A549 (cell line): ENCODE measurements at regions not wholly inside any gene's neighbourhood (a gene's known extent, or its start where the extent isn't known, plus 50 kb on each side); places are given as distances from the start of the nearest gene placed in this dataset.

Experiments used
- ATAC-seq, 2 experiments: fragments of 200-7000 bp in 1 of 2; fragments of >200 bp in 1 of 2; cut with Nextera tagmentation in 1 of 2; cut with Tn5 transposase in 1 of 2; 3 replicates each; pipeline versions ENCODE4 v1.8.0 to v1.9.1; 2018 to 2020; ENCODE audit warnings: mild to moderate bottlenecking in 1 of 2, moderate library complexity in 1 of 2
- CTCF ChIA-PET: fragments of 300-600 bp; sonication (Branson Sonifier 250); formaldehyde crosslinking; extraction: SDS; loops from one replicate; lab custom pipeline; 2021; ENCODE audit warnings: antibody characterized with exemption, inconsistent platforms; lab: Yijun Ruan, JAX
- POLR2A ChIA-PET: fragments of 350-600 bp; formaldehyde crosslinking; extraction: SDS; loops from one replicate; lab custom pipeline; 2021; ENCODE audit warnings: antibody characterized with exemption, inconsistent platforms; lab: Yijun Ruan, JAX
- DNase-seq, 2 experiments: peaks; one replicate each; pipeline versions ENCODE4 v3.0.0 to v3.0.0-alpha.2; 2011 to 2016; ENCODE audit warnings: low read depth in 1 of 2, low spot score in 1 of 2
- FAIRE-seq: peaks from 2 replicates; lab custom pipeline; 2011; peaks lifted over from hg19 to GRCh38; lab: Jason Lieb, UNC
- H3K27ac ChIP-seq, 2 experiments: fragments of >200 bp; sonication (Bioruptor Twin); formaldehyde crosslinking; 3 replicates each; pipeline ENCODE4 v1.5.1; 2016 to 2017
- H3K4me1 ChIP-seq: fragments of >200 bp; sonication (Bioruptor Twin); formaldehyde crosslinking; 3 replicates; pipeline ENCODE4 v1.6.1; 2016
- H3K4me2 ChIP-seq: fragments of >200 bp; sonication (Bioruptor Twin); formaldehyde crosslinking; 3 replicates; pipeline ENCODE4 v1.6.1; 2016
- H3K4me3 ChIP-seq: fragments of >200 bp; sonication (Bioruptor Twin); formaldehyde crosslinking; 3 replicates; pipeline ENCODE4 v1.5.1; 2016
- H3K9me3 ChIP-seq: fragments of >200 bp; sonication (Bioruptor Twin); formaldehyde crosslinking; 3 replicates; pipeline ENCODE4 v1.6.1; 2016
- CBX2 ChIP-seq: fragments of 200-600 bp; sonication (generic); IDR thresholded peaks from 2 replicates; pipeline ENCODE4 v1.6.1; 2016; ENCODE audit warnings: low read depth, mild to moderate bottlenecking, borderline replicate concordance
- CBX8 ChIP-seq: fragments of 200-600 bp; sonication (generic); IDR thresholded peaks from 2 replicates; pipeline ENCODE4 v1.6.1; 2016
- CEBPB ChIP-seq, 2 experiments: fragments of >200 bp in 1 of 2; sonication (Bioruptor Twin) in 1 of 2; formaldehyde crosslinking in 1 of 2; IDR thresholded peaks; 2 replicates each; pipeline ENCODE4 v1.6.1; 2012 to 2016
- EHF ChIP-seq: fragments of 250-450 bp; sonication (Bioruptor Pico); IDR thresholded peaks from 2 replicates; pipeline ENCODE4 v1.5.0; 2020; ENCODE audit warnings: mild to moderate bottlenecking
- EP300 ChIP-seq, 2 experiments: fragments of >200 bp; sonication (Bioruptor Twin); formaldehyde crosslinking; IDR thresholded peaks; 2 replicates in 1 of 2; 3 replicates in 1 of 2; pipeline ENCODE4 v1.6.1; 2016 to 2017
- FOSL2 ChIP-seq, 2 experiments: fragments of 450-650 bp in 1 of 2; fragments of >200 bp in 1 of 2; sonication (Bioruptor Twin) in 1 of 2; formaldehyde crosslinking; IDR thresholded peaks; 2 replicates each; pipeline versions ENCODE4 v1.5.0 to v1.6.1; 2016 to 2020; ENCODE audit warnings: mild to moderate bottlenecking in 1 of 2, moderate library complexity in 1 of 2
- FOXS1 ChIP-seq: fragments of 250-450 bp; sonication (Bioruptor Pico); IDR thresholded peaks from 2 replicates; pipeline ENCODE4 v1.5.0; 2020; ENCODE audit warnings: mild to moderate bottlenecking, moderate library complexity
- GATA3 ChIP-seq: IDR thresholded peaks from 2 replicates; pipeline ENCODE4 v1.6.1; 2012; ENCODE audit warnings: borderline replicate concordance
- HOXA7 ChIP-seq: fragments of 250-450 bp; sonication (Bioruptor Pico); IDR thresholded peaks from 2 replicates; pipeline ENCODE4 v1.5.0; 2020; ENCODE audit warnings: mild to moderate bottlenecking, moderate library complexity
- JUN ChIP-seq, 2 experiments: fragments of >200 bp; sonication (Bioruptor Twin); formaldehyde crosslinking; IDR thresholded peaks; 2 replicates in 1 of 2; 3 replicates in 1 of 2; pipeline ENCODE4 v1.6.1; 2016 to 2017
- JUNB ChIP-seq: fragments of >200 bp; sonication (Bioruptor Twin); formaldehyde crosslinking; IDR thresholded peaks from 2 replicates; pipeline ENCODE4 v1.6.1; 2016
- RAD21 ChIP-seq, 2 experiments: fragments of >200 bp in 1 of 2; sonication (Bioruptor Twin) in 1 of 2; formaldehyde crosslinking in 1 of 2; IDR thresholded peaks in 1 of 2; conservative IDR thresholded peaks in 1 of 2; 2 replicates in 1 of 2; 3 replicates in 1 of 2; pipeline ENCODE4 v1.6.1; 2012 to 2018; ENCODE audit warnings: inconsistent platforms in 1 of 2
- RFX5 ChIP-seq: fragments of 450-650 bp; IDR thresholded peaks from 2 replicates; pipeline ENCODE4 v1.7.1; 2014; ENCODE audit warnings: antibody characterized with exemption, mild to moderate bottlenecking, moderate library complexity
- RNF2 ChIP-seq: fragments of 200-600 bp; sonication (generic); IDR thresholded peaks from 2 replicates; pipeline ENCODE4 v1.6.1; 2016; ENCODE audit warnings: low read depth, mild to moderate bottlenecking, antibody characterized with exemption, moderate library complexity, borderline replicate concordance
- SMC3 ChIP-seq: fragments of >200 bp; sonication (Bioruptor Twin); formaldehyde crosslinking; IDR thresholded peaks from 3 replicates; pipeline ENCODE4 v1.6.1; 2018; ENCODE audit warnings: inconsistent platforms
- TP53 ChIP-seq: fragments of 250-450 bp; sonication (Bioruptor Pico); IDR thresholded peaks from 2 replicates; pipeline ENCODE4 v1.5.0; 2021; ENCODE audit warnings: mild to moderate bottlenecking, moderate library complexity
- ZFP36 ChIP-seq: fragments of 450-650 bp; IDR thresholded peaks from 2 replicates; pipeline ENCODE4 v1.6.1; 2014; ENCODE audit warnings: borderline replicate concordance; ENCODE audit not compliant: partially characterized antibody
- ZSCAN20 ChIP-seq: fragments of 250-450 bp; sonication (Bioruptor Pico); IDR thresholded peaks from 2 replicates; pipeline ENCODE4 v1.8.0; 2022; ENCODE audit warnings: mild to moderate bottlenecking, moderate library complexity
- WGBS: methylation state at CpG from one replicate; pipeline ENCODE4 v1.1.6; 2017; ENCODE audit errors: missing lambda C conversion rate; 5-methylcytosine and 5-hydroxymethylcytosine counted together
- TF ChIP-seq, protein P1 (sequence below): IDR thresholded peaks from 2 replicates; pipeline ENCODE4 v1.6.1; 2012
- TF ChIP-seq, protein P2 (sequence below): fragments of >200 bp; sonication (Bioruptor Twin); formaldehyde crosslinking; IDR thresholded peaks from 2 replicates; pipeline ENCODE4 v1.6.1; 2016
- TF ChIP-seq, protein P3 (sequence below): fragments of >200 bp; sonication (Bioruptor Twin); formaldehyde crosslinking; IDR thresholded peaks from 3 replicates; pipeline ENCODE4 v1.6.1; 2016
- TF ChIP-seq, protein P4 (sequence below): IDR thresholded peaks from 2 replicates; pipeline ENCODE4 v1.6.1; 2012

DNA sequence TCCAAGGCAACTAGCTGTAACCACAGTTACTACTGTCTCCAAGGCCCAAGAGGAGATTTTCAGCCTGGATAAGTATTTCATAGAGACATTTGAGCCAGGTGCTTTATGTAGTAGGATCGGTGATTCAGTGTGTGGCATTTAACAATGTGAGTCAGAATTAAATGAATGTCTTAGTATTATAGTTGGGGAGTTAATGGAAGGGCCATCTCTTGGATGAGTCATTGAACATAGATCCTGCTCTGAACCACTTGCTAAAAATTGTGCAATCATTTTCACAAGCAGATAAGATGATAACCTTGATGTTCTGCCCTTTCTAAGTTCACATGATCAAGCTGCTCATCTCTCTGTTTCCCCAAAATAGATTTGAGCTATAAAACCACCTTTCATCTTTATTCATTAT is 668.9 kb upstream of the CITED2 start:
- Histone ChIP-seq H3K27ac (peak overlapping the region in 1 of 2 experiments; percentile 69; a peak in 3 of 6 replicates), H3K4me2 (peak overlapping the region; percentile 60), H3K9me3 (no peaks in the 10 kb centered on the region), H3K4me1 (peaks cover 30% of the 10 kb centered on the region), H3K4me3 (no peak overlapping the region)
- DNase-seq, result peak; percentile 38 to 73
- ATAC-seq, result peak; percentile 90 to 97
- TF ChIP-seq, protein P1, sequence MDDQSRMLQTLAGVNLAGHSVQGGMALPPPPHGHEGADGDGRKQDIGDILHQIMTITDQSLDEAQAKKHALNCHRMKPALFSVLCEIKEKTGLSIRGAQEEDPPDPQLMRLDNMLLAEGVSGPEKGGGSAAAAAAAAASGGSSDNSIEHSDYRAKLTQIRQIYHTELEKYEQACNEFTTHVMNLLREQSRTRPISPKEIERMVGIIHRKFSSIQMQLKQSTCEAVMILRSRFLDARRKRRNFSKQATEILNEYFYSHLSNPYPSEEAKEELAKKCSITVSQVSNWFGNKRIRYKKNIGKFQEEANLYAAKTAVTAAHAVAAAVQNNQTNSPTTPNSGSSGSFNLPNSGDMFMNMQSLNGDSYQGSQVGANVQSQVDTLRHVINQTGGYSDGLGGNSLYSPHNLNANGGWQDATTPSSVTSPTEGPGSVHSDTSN, result 0 out of 2 replicates have a peak, but pooled peaks have one; percentile 33
- TF ChIP-seq FOXS1 (CRISPR knock-in tag), result no peak
- TF ChIP-seq GATA3, result peak; percentile 87
- peak; percentile 60 to 68; a peak in 2 of 5 replicates for TF ChIP-seq JUN (IDR thresholded peaks at IDR 0.05)
- peak; percentile 96 to 97 for TF ChIP-seq CEBPB (IDR thresholded peaks at IDR 0.05)
- peak; percentile 7 to 49; a peak in 3 of 5 replicates for TF ChIP-seq RAD21 (conservative IDR thresholded peaks at IDR 0.05 in 1 of 2, IDR thresholded peaks at IDR 0.05 in 1 of 2)
- TF ChIP-seq, protein P2, sequence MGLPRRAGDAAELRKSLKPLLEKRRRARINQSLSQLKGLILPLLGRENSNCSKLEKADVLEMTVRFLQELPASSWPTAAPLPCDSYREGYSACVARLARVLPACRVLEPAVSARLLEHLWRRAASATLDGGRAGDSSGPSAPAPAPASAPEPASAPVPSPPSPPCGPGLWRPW, result 0 out of 2 replicates have a peak, but pooled peaks have one; percentile 30
- peak; percentile 46; the same call in 1 of the 3 replicates for TF ChIP-seq SMC3
- no peak for TF ChIP-seq CBX2
- peak; percentile 97 for TF ChIP-seq FOSL2 (IDR thresholded peaks at IDR 0.05)
- TF ChIP-seq FOSL2 (CRISPR knock-in tag; IDR thresholded peaks at IDR 0.05), result peak; percentile 92
- TF ChIP-seq RNF2, result no peak
- no peak for TF ChIP-seq CBX8
- TF ChIP-seq, protein P3, sequence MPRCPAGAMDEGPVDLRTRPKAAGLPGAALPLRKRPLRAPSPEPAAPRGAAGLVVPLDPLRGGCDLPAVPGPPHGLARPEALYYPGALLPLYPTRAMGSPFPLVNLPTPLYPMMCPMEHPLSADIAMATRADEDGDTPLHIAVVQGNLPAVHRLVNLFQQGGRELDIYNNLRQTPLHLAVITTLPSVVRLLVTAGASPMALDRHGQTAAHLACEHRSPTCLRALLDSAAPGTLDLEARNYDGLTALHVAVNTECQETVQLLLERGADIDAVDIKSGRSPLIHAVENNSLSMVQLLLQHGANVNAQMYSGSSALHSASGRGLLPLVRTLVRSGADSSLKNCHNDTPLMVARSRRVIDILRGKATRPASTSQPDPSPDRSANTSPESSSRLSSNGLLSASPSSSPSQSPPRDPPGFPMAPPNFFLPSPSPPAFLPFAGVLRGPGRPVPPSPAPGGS, result peak; percentile 80; the same call in 2 of the 3 replicates
- peak; percentile 53 to 73; a peak in 2 of 5 replicates for TF ChIP-seq EP300 (IDR thresholded peaks at IDR 0.05)
- peak; percentile 97 for TF ChIP-seq JUNB
- TF ChIP-seq, protein P4, sequence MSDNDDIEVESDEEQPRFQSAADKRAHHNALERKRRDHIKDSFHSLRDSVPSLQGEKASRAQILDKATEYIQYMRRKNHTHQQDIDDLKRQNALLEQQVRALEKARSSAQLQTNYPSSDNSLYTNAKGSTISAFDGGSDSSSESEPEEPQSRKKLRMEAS, result 0 out of 2 replicates have a peak, but pooled peaks have one; percentile 27
- 0% methylated on average over 1 of the region's 1 CpG for WGBS
- CTCF ChIA-PET, result interaction anchor here (0.6 to 1.2 kb wide), 2 partner anchors 16 to 162 kb away, joined by 3 read pairs; no protein-coding TSS in a partner anchor
- POLR2A ChIA-PET, result interaction anchor here (3.3 kb wide), 1 partner anchor 669 kb away, joined by 23 read pairs; the partner anchor contains the start of gene CITED2
- FAIRE-seq, result no peak

DNA sequence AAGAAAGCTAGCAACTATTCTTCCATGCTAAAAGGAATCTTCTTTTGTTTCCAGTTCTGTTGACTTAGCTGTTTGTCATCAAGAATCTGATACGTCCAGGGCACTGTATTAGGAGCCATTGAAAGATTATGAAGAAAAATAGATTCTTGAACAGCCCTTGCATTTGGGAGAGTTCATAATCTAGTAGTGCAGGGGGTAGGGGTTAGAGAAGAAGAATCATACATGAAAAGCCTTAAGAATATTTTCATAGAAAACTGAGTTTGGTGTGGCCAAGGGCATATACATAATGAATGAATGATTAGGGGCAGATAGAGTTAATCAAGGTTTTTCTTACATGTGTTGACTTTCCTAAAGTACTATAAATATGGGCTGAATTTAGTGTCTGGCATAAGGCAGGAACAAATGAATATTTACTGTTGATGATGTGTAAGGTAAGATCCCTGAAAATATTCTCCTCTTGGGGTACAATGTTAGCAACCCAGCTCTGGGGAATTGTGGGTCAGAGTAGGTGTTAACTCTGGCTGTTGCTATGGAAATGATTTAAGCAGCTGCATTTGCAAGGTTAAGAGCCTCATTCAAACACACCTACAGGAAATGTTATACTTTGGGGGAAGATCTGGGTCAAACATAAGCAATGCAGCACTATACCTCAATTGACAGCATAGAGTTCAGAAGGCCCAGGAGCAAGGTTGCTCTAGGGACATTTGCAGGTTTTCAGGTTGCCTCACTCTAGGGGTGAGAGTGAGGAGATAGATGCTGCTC is 667.3 kb upstream of the CITED2 start:
- 41% methylated on average over 1 of the region's 1 CpG for WGBS
- ChIA-PET POLR2A (no interaction called here), CTCF (interaction anchor here (0.7 kb wide), 1 partner anchor 1020 kb away, joined by 3 read pairs; no protein-coding TSS in a partner anchor)
- no peak for FAIRE-seq
- no peak overlapping the region for H3K4me2 ChIP-seq
- H3K4me3 ChIP-seq, result no peak overlapping the region
- no peak for DNase-seq
- H3K4me1 ChIP-seq, result peaks cover 30% of the 10 kb centered on the region
- no peak for ATAC-seq
- H3K27ac ChIP-seq, result peak overlapping the region; percentile 28 to 47; a peak in 5 of 6 replicates
- peaks cover 5% of the 10 kb centered on the region; the same call in 1 of the 3 replicates for H3K9me3 ChIP-seq
- TF ChIP-seq HOXA7 (no peak), SMC3 (no peak), EHF (CRISPR knock-in tag) (no peak), ZFP36 (no peak), ZSCAN20 (CRISPR knock-in tag) (no peak), TP53 (CRISPR knock-in tag) (no peak), RFX5 (no peak)
